ENCODE measurements at regions not wholly inside any gene's neighbourhood (a gene's known extent, or its start where the extent isn't known, plus 50 kb on each side); places are given as distances from the start of the nearest gene placed in this dataset.
A peak's percentile ranks its signal among the peaks of the same experiment; 100 is the strongest.
"Not testable (repeated sequence)": the region's sequence is repeated elsewhere in the genome, so short reads cannot be mapped to it uniquely, and the experiment has no call there.

GRCh38 chr1:200317236-200317635, 92.6 kb downstream of the ZNF281 start:
- DNase-seq (ENCODE audit: low read depth) = peak; percentile 41

GRCh38 chr1:200316148-200316803, 93.6 kb downstream of the ZNF281 start:
- no peak for DNase-seq (ENCODE audit: low read depth)

GRCh38 chr1:200314085-200314750, 95.6 kb downstream of the ZNF281 start:
- peak; percentile 22 for DNase-seq (ENCODE audit: low read depth)

DNA sequence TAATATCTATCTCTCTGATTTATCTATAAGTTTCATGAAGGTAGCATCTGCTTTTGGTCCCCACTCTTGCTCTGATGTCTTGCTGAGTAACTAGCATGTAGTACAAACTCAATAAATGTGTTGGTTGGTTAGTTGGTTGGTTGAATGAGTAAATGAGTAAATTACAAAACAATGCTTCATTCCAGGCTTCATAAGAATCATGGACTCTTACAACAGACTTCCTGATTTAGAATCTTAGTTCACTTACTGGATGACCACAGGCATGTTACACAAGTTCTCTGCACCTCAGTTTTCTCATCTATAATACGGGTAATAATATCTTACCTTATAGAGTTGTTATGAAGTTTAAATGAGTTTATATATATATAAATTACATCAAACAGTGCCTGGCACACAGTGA, 98.6 kb downstream of the ZNF281 start:
- DNase-seq (ENCODE audit: low read depth) = peak; percentile 22

GRCh38 chr1:200310824-200311223, 99.0 kb downstream of the ZNF281 start:
- no peak for DNase-seq (ENCODE audit: low read depth)

DNA sequence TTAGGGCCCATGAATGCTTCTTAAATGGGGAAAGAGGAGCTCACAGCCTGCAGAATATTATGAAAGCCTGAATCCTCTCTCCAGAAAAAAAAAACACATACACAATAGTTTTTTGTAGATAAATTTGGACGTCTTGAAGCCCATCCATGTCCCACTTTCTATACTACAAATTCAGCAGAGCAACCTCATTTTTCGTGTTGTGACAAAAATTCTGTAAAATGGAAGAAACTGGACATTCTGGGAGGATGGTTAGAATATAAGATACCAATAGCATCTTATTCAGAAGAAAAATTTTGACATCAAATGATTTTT, 102.1 kb downstream of the ZNF281 start:
- no peak for DNase-seq (ENCODE audit: low read depth)

DNA sequence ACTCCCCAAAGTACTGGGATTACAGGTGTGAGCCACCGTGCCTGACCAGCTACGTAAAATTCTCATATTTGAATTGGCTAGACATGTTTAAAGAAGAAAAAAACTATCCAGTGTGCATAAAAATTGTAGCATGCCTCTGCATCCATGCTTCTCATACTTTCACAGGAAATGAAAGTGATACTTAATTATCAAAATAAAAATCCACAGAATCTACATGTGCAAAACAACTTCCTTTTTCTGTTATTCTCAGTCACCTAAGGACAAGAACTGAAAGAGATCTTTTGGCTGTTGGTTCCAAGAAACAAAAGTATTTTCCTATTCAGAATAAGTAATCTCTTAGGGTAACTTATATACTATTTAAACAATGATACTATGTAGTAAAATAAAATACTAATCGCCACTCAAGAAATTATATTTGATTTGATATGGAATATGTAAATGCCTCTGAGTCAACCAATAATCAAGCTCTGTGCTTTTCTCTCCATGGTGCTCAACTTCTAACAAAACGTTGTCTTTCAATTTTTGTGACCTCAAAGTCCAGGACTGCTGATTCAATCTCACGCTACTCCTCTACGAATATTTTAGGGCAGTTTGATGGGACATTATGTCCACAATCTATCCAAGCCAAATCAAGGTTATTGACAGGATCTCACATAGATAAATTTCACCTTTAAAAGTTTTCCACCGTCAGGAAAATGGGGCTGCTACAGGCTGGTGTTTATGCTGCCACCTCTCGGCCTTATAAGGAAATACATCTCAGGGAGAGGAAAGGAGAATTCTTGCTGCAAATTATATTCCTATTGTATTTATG, 102.7 kb downstream of the ZNF281 start:
- DNase-seq (ENCODE audit: low read depth) = no peak

DNA sequence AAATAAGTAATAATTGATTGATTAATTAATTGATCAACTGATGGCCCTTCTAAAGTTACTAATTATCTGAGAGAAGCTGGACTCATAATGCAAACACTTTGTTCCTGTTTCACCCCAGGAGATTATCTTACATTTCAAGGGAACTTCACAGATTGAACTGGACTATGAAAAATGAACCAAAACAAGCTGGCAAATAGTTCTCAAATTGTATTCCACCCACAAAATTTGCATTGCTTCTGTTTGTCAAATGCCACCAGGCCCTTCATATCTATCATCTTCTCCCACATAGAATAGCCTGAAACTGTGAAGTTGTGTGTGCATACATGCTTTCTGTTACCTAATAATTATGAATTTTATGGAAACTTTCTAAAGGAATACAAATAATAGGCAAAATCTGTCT, 104.0 kb downstream of the ZNF281 start:
- DNase-seq (ENCODE audit: low read depth) = no peak

GRCh38 chr1:200304171-200304570, 105.7 kb downstream of the ZNF281 start:
- DNase-seq (ENCODE audit: low read depth) = no peak

DNA sequence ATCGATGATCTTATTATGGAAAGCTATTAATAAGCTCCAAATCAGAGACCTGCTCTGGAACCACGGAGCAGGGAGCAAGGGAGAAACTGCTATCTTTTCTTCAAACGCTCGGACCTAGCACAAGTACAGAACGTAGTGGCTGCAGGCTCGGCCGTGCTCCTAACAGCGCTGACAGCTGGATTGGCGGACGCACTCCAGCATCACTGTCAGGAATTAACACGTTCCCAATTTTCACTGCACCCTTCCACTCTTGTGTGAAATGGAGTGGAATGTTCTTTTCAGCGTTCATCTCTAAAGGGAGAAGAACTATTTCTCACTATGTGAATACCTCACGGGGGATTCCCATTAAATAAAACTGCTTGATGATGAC, 106.9 kb downstream of the ZNF281 start:
- DNase-seq (ENCODE audit: low read depth) = no peak

- DNase-seq (ENCODE audit: low read depth) = no peak
Observed at GRCh38 chr1:200302192-200302920, 107.5 kb downstream of the ZNF281 start.

- no peak for DNase-seq (ENCODE audit: low read depth)
Observed at GRCh38 chr1:200301152-200301551, 108.7 kb downstream of the ZNF281 start.

DNA sequence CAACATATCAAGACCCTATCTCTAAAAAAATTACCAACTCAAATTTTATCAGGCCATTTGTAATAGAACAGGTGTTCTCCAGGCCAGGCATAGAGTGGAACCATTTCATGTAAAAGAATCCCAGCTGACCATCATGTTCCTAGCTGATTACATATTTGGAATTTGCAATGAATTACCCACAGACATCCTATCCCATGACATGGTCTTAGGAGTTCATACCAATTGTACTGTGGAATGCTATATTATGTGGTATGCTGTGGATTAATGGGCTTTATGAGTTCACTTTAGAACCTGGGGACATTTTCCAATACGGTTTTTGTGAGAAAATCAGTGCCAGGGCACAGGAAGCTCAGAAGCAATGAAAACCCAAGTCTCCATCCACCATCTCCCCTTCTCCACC, 110.3 kb downstream of the ZNF281 start:
- no peak for DNase-seq (ENCODE audit: low read depth)

DNA sequence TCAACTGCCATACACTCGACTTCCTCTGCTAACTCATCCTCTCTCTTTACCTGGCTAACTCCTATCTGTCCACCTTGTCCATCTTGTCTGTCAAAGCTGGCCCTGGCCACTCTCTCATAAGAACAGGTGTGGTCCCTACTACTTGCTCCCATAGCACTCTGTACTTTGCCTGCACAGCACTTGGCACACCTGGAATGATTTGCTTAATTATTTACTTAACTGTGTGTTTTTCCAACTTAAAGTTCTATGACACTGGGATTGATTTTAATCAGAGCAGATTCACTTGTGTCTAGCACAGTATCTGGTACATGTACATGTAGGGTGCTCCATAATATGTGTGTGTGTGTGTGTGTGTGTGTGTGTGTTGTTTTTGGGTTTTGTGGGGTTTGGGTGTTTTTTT, 111.6 kb downstream of the ZNF281 start:
- no peak for DNase-seq (ENCODE audit: low read depth)

- no peak for DNase-seq (ENCODE audit: low read depth)
Observed at GRCh38 chr1:200296091-200296661, 113.7 kb downstream of the ZNF281 start.

DNA sequence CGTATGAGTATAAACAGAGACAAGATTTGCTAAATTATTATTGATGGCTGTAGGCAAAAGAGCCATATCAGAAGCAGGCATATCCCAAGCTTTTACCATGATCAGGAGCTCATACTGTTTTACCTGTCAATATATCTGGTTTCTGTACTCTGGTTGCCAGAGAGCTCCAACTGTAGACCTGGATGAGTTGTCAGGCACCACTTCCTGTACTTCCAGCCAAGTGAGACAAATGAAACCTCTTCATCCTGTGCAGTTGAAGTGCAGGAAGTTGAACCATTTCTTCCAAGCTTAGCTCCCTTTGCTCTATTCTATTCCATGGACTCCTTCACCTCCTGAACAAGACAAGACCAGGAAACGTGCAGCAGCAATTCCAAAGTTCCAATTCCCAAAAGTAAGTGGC, 115.6 kb downstream of the ZNF281 start:
- no peak for DNase-seq (ENCODE audit: low read depth)

DNA sequence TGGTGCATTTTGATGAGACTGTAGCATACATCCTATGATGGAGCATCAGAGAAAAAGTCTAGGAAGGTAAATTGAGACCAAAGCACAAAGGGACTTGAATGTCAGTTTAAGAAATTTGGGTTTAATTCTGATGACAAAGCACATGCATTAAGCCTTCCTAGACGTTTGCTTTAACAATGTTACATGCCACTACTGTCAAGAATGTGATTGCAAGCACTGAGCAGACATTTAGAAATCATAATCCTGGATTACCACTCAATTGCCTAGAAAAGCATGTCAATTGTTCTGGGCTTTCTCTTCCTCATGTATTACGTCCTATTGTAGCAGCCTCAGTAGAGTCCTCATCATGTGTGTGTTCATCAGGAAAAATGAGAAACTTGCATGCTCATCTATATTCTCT, 117.1 kb downstream of the ZNF281 start:
- DNase-seq (ENCODE audit: low read depth) = no peak

DNA sequence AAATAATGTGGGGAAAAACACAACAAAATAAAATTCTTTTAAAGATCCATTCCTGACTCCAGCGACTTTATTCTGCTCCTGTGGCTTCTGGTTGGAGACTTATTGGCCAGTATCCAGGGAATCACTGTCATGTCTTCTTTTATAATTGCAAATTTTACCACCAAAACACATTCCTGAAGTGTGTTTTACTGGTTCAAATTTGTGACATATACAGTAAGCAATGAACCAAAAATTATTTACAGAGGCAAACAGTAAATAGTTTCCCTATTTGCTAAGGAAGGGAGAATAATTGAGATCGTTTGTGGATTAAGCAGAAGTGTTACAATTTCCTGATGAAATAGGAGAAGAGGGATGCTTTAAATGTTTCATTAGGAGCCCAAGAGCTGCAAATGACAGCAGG, 118.7 kb downstream of the ZNF281 start:
- no peak for DNase-seq (ENCODE audit: low read depth)

GRCh38 chr1:200290010-200290685, 119.7 kb downstream of the ZNF281 start:
- no peak for DNase-seq (ENCODE audit: low read depth)

- no peak for DNase-seq (ENCODE audit: low read depth)
Observed at GRCh38 chr1:200288226-200288625, 121.6 kb downstream of the ZNF281 start.

GRCh38 chr1:200284236-200284635, 125.6 kb downstream of the ZNF281 start:
- not testable (repeated sequence) for DNase-seq (ENCODE audit: low read depth)
